Breast epithelium (tissue), 3 donors: ENCODE measurements at regions not wholly inside any gene's neighbourhood (a gene's known extent, or its start where the extent isn't known, plus 50 kb on each side); places are given as distances from the start of the nearest gene placed in this dataset.

Experiments used
- CTCF ChIP-seq, 3 donors: fragments of 450-650 bp; IDR thresholded peaks; one replicate each; pipeline ENCODE4 v1.5.1; 2016 to 2017; ENCODE audit warnings: antibody characterized with exemption in 3 of 3, mild to moderate bottlenecking in 3 of 3, moderate library complexity in 3 of 3
- POLR2A ChIP-seq: fragments of 450-650 bp; IDR thresholded peaks from one replicate; pipeline ENCODE4 v1.6.1; 2016; ENCODE audit warnings: antibody characterized with exemption, mild to moderate bottlenecking, moderate library complexity
- POLR2AphosphoS5 ChIP-seq, 3 donors: sonication (generic); formaldehyde crosslinking; IDR thresholded peaks; one replicate each; pipeline ENCODE4 v1.6.1; 2017; ENCODE audit warnings: antibody characterized with exemption in 3 of 3

GRCh38 chr5:173835131-173835530 lies 53.0 kb upstream of the CPEB4 start:
- TF ChIP-seq POLR2A: no peak
- TF ChIP-seq CTCF (IDR thresholded peaks at IDR 0.05): no peak
- TF ChIP-seq POLR2AphosphoS5 (IDR thresholded peaks at IDR 0.05): no peak
